MM.1S (cell line): ENCODE measurements at regions not wholly inside any gene's neighbourhood (a gene's known extent, or its start where the extent isn't known, plus 50 kb on each side); places are given as distances from the start of the nearest gene placed in this dataset.

Experiments used
- DNase-seq: peaks from one replicate; pipeline ENCODE4 v3.0.0-alpha.2; 2015
- H2AFZ ChIP-seq: fragments of 300-600 bp; sonication (generic); 2 replicates; pipeline ENCODE4 v1.6.0; 2016; ENCODE audit warnings: antibody characterized with exemption, low read length
- H3F3A ChIP-seq: fragments of 300-600 bp; sonication (generic); 2 replicates; pipeline ENCODE4 v1.6.1; 2016; ENCODE audit warnings: mild to moderate bottlenecking, antibody characterized with exemption, low read length, moderate library complexity, mixed read lengths; ENCODE audit not compliant: insufficient read depth
- H3K27ac ChIP-seq: fragments of 300-600 bp; sonication (generic); 2 replicates; pipeline ENCODE4 v1.5.1; 2016; ENCODE audit warnings: mild to moderate bottlenecking, low read length
- H3K27me3 ChIP-seq: fragments of 300-600 bp; sonication (generic); replicated peaks from 2 replicates; pipeline ENCODE4 v1.6.0; 2016; ENCODE audit warnings: low read length; ENCODE audit not compliant: insufficient read depth
- H3K36me3 ChIP-seq: fragments of 300-600 bp; sonication (generic); replicated peaks from 2 replicates; pipeline ENCODE4 v1.6.1; 2016; ENCODE audit warnings: mild to moderate bottlenecking, low read length, mixed read lengths; ENCODE audit not compliant: insufficient read depth
- H3K4me1 ChIP-seq: fragments of 300-600 bp; sonication (generic); 2 replicates; pipeline ENCODE4 v1.6.1; 2016; ENCODE audit warnings: low read length, mixed read lengths
- H3K4me2 ChIP-seq: fragments of 300-600 bp; sonication (generic); 2 replicates; pipeline ENCODE4 v1.6.0; 2016; ENCODE audit warnings: low read depth, low read length
- H3K4me3 ChIP-seq: fragments of 300-600 bp; sonication (generic); 2 replicates; pipeline ENCODE4 v1.5.1; 2016; ENCODE audit warnings: low read length, mixed read lengths
- H3K79me2 ChIP-seq: fragments of 300-600 bp; sonication (generic); 2 replicates; pipeline ENCODE4 v1.6.1; 2016; ENCODE audit warnings: mixed run types, low read length, mixed read lengths
- H3K9ac ChIP-seq: fragments of 300-600 bp; sonication (generic); 2 replicates; pipeline ENCODE4 v1.6.1; 2016; ENCODE audit warnings: low read length, mixed read lengths
- H3K9me2 ChIP-seq: fragments of 300-600 bp; sonication (generic); replicated peaks from 2 replicates; pipeline ENCODE4 v1.6.1; 2016; ENCODE audit warnings: mild to moderate bottlenecking, low read length, mixed read lengths; ENCODE audit not compliant: insufficient read depth
- H3K9me3 ChIP-seq: fragments of 300-600 bp; sonication (generic); replicated peaks from 2 replicates; pipeline ENCODE4 v1.6.1; 2016; ENCODE audit warnings: mild to moderate bottlenecking, low read length, mixed read lengths; ENCODE audit not compliant: insufficient read depth
- H4K20me1 ChIP-seq: fragments of 300-600 bp; sonication (generic); 2 replicates; pipeline ENCODE4 v1.6.1; 2016; ENCODE audit warnings: mild to moderate bottlenecking, low read length, moderate library complexity, mixed read lengths; ENCODE audit not compliant: insufficient read depth
- CTCF ChIP-seq: fragments of 300-600 bp; sonication (generic); IDR thresholded peaks from 2 replicates; pipeline ENCODE4 v1.5.1; 2016; ENCODE audit warnings: antibody characterized with exemption, low read length, mixed read lengths
- EZH2 ChIP-seq: fragments of 300-600 bp; sonication (generic); optimal IDR thresholded peaks from 2 replicates; pipeline ENCODE3; 2017; ENCODE audit warnings: low read depth, mild to moderate bottlenecking, antibody characterized with exemption, low read length, mixed read lengths
- EZH2phosphoT487 ChIP-seq: fragments of 300-600 bp; sonication (generic); IDR thresholded peaks from 2 replicates; pipeline ENCODE4 v1.6.1; 2018; ENCODE audit warnings: antibody characterized with exemption, low read length

- no peaks in the 10 kb centered on the region for H3F3A ChIP-seq
- no peak for TF ChIP-seq EZH2
- TF ChIP-seq EZH2phosphoT487, result no peak
- H3K27me3 ChIP-seq, result no peaks in the 10 kb centered on the region
- no peaks in the 10 kb centered on the region for H3K4me1 ChIP-seq
- no peak for DNase-seq
- H3K9me2 ChIP-seq, result no peaks in the 10 kb centered on the region
- no peak overlapping the region for H3K4me3 ChIP-seq
- H4K20me1 ChIP-seq, result no peaks in the 10 kb centered on the region
- H3K79me2 ChIP-seq, result no peaks in the 10 kb centered on the region
- no peaks in the 10 kb centered on the region for H3K36me3 ChIP-seq
- no peaks in the 10 kb centered on the region for H3K9me3 ChIP-seq
- H3K4me2 ChIP-seq, result no peak overlapping the region
- H3K27ac ChIP-seq, result no peak overlapping the region
- no peak overlapping the region for H2AFZ ChIP-seq
- H3K9ac ChIP-seq, result no peak overlapping the region
Observed at GRCh38 chr3:64911138-64911537, 223.3 kb upstream of the ADAMTS9 start.

- Histone ChIP-seq H4K20me1 (no peaks in the 10 kb centered on the region), H3K79me2 (no peaks in the 10 kb centered on the region), H3K9me2 (no peaks in the 10 kb centered on the region), H3K9ac (no peak overlapping the region), H3K27ac (no peak overlapping the region), H3K4me3 (no peak overlapping the region), H3F3A (no peaks in the 10 kb centered on the region), H3K4me2 (no peak overlapping the region), H3K27me3 (no peaks in the 10 kb centered on the region), H2AFZ (no peak overlapping the region), H3K36me3 (no peaks in the 10 kb centered on the region), H3K4me1 (no peaks in the 10 kb centered on the region), H3K9me3 (no peaks in the 10 kb centered on the region)
- DNase-seq, result no peak
- no peak for TF ChIP-seq CTCF
- no peak for TF ChIP-seq EZH2phosphoT487
- no peak for TF ChIP-seq EZH2
Observed at GRCh38 chr3:64909757-64910467, 222.1 kb upstream of the ADAMTS9 start.

- TF ChIP-seq EZH2phosphoT487, result no peak
- TF ChIP-seq CTCF, result no peak
- TF ChIP-seq EZH2, result no peak
- Histone ChIP-seq H3F3A (no peaks in the 10 kb centered on the region), H3K27me3 (no peaks in the 10 kb centered on the region), H3K36me3 (no peaks in the 10 kb centered on the region), H4K20me1 (no peaks in the 10 kb centered on the region), H3K4me2 (no peak overlapping the region), H3K4me1 (no peaks in the 10 kb centered on the region), H3K4me3 (no peak overlapping the region), H3K27ac (no peak overlapping the region), H2AFZ (no peak overlapping the region), H3K9me3 (no peaks in the 10 kb centered on the region), H3K9ac (no peak overlapping the region), H3K79me2 (no peaks in the 10 kb centered on the region), H3K9me2 (no peaks in the 10 kb centered on the region)
- DNase-seq, result no peak
Observed at GRCh38 chr3:64909011-64909410, 221.2 kb upstream of the ADAMTS9 start.

- Histone ChIP-seq H3K9ac (no peak overlapping the region), H3K9me3 (no peaks in the 10 kb centered on the region), H3K27me3 (no peaks in the 10 kb centered on the region), H3K79me2 (no peaks in the 10 kb centered on the region), H3K4me1 (no peaks in the 10 kb centered on the region), H3K4me3 (no peak overlapping the region), H3F3A (no peaks in the 10 kb centered on the region), H3K27ac (no peak overlapping the region), H3K36me3 (no peaks in the 10 kb centered on the region), H2AFZ (no peak overlapping the region), H3K4me2 (no peak overlapping the region), H4K20me1 (no peaks in the 10 kb centered on the region), H3K9me2 (no peaks in the 10 kb centered on the region)
- no peak for TF ChIP-seq EZH2
- TF ChIP-seq EZH2phosphoT487, result no peak
- TF ChIP-seq CTCF, result no peak
- DNase-seq, result no peak
Observed at GRCh38 chr3:64908251-64908685, 220.5 kb upstream of the ADAMTS9 start.
